SK-N-SH (cell line): ENCODE measurements at regions not wholly inside any gene's neighbourhood (a gene's known extent, or its start where the extent isn't known, plus 50 kb on each side); places are given as distances from the start of the nearest gene placed in this dataset.
"Not testable (repeated sequence)": the region's sequence is repeated elsewhere in the genome, so short reads cannot be mapped to it uniquely, and the experiment has no call there.

ENCODE experiments used
- CTCF ChIA-PET: fragments of 300-600, 350-600 bp; formaldehyde crosslinking; extraction: SDS; loops from one replicate; lab custom pipeline; 2021; lab: Yijun Ruan, JAX
- POLR2A ChIA-PET: fragments of 350-600 bp; sonication (Branson Sonifier 250); formaldehyde crosslinking; extraction: SDS; loops from one replicate; lab custom pipeline; 2020; ENCODE audit warnings: antibody characterized with exemption, inconsistent platforms; lab: Yijun Ruan, JAX
- DNase-seq: peaks from one replicate; pipeline ENCODE4 v3.0.0; 2012
- H2AFZ ChIP-seq: fragments of 200-600 bp; sonication (generic); 2 replicates; pipeline ENCODE4 v1.8.1; 2016; ENCODE audit warnings: antibody characterized with exemption, mild to moderate bottlenecking, low read depth
- H3F3A ChIP-seq: fragments of 200-600 bp; sonication (generic); replicated peaks from 2 replicates; pipeline ENCODE3; 2016; ENCODE audit warnings: antibody characterized with exemption, mild to moderate bottlenecking; ENCODE audit not compliant: insufficient read depth
- H3K27ac ChIP-seq, 2 experiments: fragments of 200-500 bp in 1 of 2; fragments of 200-600 bp in 1 of 2; sonication (Bioruptor generic) in 1 of 2; sonication (generic), shearing (Covaris generic) in 1 of 2; 2 replicates each; pipeline versions ENCODE4 v1.5.1 to v1.6.1; 2014 to 2016; ENCODE audit warnings: low read depth in 2 of 2, inconsistent platforms in 1 of 2, low read length in 1 of 2, mild to moderate bottlenecking in 1 of 2, mixed read lengths in 1 of 2
- H3K27me3 ChIP-seq: fragments of 200-600 bp; sonication (generic), shearing (Covaris generic); 2 replicates; pipeline ENCODE4 v1.6.1; 2016; ENCODE audit warnings: mixed run types; ENCODE audit not compliant: insufficient read depth
- H3K36me3 ChIP-seq, 2 experiments: fragments of 200-500 bp in 1 of 2; fragments of 200-600 bp in 1 of 2; sonication (Bioruptor generic) in 1 of 2; sonication (generic) in 1 of 2; replicated peaks in 1 of 2; 2 replicates each; pipeline versions ENCODE3 to v1.5.1; 2014 to 2016; ENCODE audit warnings: low read length in 1 of 2, mild to moderate bottlenecking in 1 of 2; ENCODE audit not compliant: insufficient read depth in 2 of 2, control insufficient read depth in 1 of 2
- H3K4me1 ChIP-seq, 2 experiments: fragments of 200-500 bp in 1 of 2; fragments of 200-600 bp in 1 of 2; sonication (Bioruptor generic) in 1 of 2; sonication (generic), shearing (Covaris generic) in 1 of 2; 2 replicates each; pipeline versions ENCODE4 v1.5.1 to v1.6.1; 2014 to 2016; ENCODE audit warnings: low read depth in 1 of 2, low read length in 1 of 2, mixed run types in 1 of 2; ENCODE audit not compliant: insufficient read depth in 2 of 2, control insufficient read depth in 1 of 2
- H3K4me2 ChIP-seq: fragments of 200-600 bp; sonication (generic), shearing (Covaris generic); 2 replicates; pipeline ENCODE4 v1.6.1; 2017; ENCODE audit warnings: mixed run types
- H3K4me3 ChIP-seq, 2 experiments: fragments of 200-500 bp in 1 of 2; fragments of 200-600 bp in 1 of 2; sonication (Bioruptor generic) in 1 of 2; sonication (generic), shearing (Covaris generic) in 1 of 2; 2 replicates each; pipeline versions ENCODE4 v1.5.1 to v1.8.1; 2014 to 2016; ENCODE audit warnings: low read depth in 2 of 2, inconsistent platforms in 1 of 2, low read length in 1 of 2, mild to moderate bottlenecking in 1 of 2, mixed read lengths in 1 of 2, moderate library complexity in 1 of 2
- H3K79me2 ChIP-seq: fragments of 200-600 bp; sonication (generic); 2 replicates; pipeline ENCODE4 v1.8.1; 2017; ENCODE audit warnings: mild to moderate bottlenecking; ENCODE audit not compliant: insufficient read depth
- H3K9ac ChIP-seq: fragments of 200-600 bp; sonication (generic); 2 replicates; pipeline ENCODE4 v1.6.1; 2017; ENCODE audit warnings: mixed run types
- H3K9me2 ChIP-seq: fragments of 200-600 bp; sonication (generic); 2 replicates; pipeline ENCODE4 v1.6.1; 2017; ENCODE audit warnings: mixed run types
- H3K9me3 ChIP-seq: fragments of 200-600 bp; sonication (generic); 2 replicates; pipeline ENCODE4 v1.6.1; 2017; ENCODE audit warnings: mixed run types, mild to moderate bottlenecking, moderate library complexity
- H4K20me1 ChIP-seq: fragments of 200-600 bp; sonication (generic); 2 replicates; pipeline ENCODE4 v1.6.1; 2017; ENCODE audit warnings: mild to moderate bottlenecking, mixed run types; ENCODE audit not compliant: insufficient read depth
- WGBS: methylation state at CpG from one replicate; pipeline ENCODE4 v1.1.6; 2017; ENCODE audit warnings: low lambda C conversion rate; 5-methylcytosine and 5-hydroxymethylcytosine counted together
- small RNA-seq, 7 experiments: library from RNA; depleted of rRNA; stranded (forward); fragments of <200 nt; gene quantifications; one replicate each; pipeline ENCODE3, GENCODE V24; 2012

DNA sequence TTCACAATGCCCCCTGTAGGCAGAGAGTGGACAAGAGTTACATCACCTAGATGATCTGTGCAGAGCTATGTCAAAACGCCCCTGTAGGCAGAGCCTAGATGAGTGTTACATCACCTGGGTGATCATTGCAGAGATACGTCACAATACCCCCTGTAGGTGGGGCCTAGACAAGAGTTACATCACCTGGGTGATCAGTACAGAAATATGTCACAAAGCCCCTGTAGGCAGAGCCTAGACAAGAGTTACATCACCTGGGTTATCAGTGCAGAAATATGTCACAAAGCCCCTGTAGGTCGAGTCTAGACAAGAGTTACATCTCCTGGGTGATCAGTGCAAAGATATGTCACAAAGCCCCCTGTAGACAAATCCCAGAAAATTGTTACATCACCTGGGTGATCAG is 136.6 kb upstream of the FRG2B start:
- H3K4me2 ChIP-seq, H3K4me3 ChIP-seq, H3K27me3 ChIP-seq, H3K4me1 ChIP-seq, DNase-seq, H4K20me1 ChIP-seq, H3K36me3 ChIP-seq, H3K9me3 ChIP-seq, H3K9me2 ChIP-seq, POLR2A ChIA-PET, CTCF ChIA-PET, H3K9ac ChIP-seq, H3K79me2 ChIP-seq, H3K27ac ChIP-seq, H3F3A ChIP-seq, H2AFZ ChIP-seq: not testable (repeated sequence)
- no CpG with 5 or more reads among the region's 3 CpGs for WGBS

DNA sequence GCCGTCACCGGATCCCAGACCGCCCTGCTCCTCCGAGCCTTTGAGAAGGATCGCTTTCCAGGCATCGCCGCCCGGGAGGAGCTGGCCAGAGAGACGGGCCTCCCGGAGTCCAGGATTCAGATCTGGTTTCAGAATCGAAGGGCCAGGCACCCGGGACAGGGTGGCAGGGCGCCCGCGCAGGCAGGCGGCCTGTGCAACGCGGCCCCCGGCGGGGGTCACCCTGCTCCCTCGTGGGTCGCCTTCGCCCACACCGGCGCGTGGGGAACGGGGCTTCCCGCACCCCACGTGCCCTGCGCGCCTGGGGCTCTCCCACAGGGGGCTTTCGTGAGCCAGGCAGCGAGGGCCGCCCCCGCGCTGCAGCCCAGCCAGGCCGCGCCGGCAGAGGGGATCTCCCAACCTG is 127.0 kb upstream of the FRG2B start:
- H3K27ac ChIP-seq, H3K27me3 ChIP-seq, CTCF ChIA-PET, POLR2A ChIA-PET, H3K9me3 ChIP-seq, H2AFZ ChIP-seq, H3K4me1 ChIP-seq, DNase-seq, H3K9me2 ChIP-seq, H4K20me1 ChIP-seq, H3K79me2 ChIP-seq, H3K4me2 ChIP-seq, H3K4me3 ChIP-seq, H3K36me3 ChIP-seq, H3K9ac ChIP-seq, H3F3A ChIP-seq: not testable (repeated sequence)
- no CpG with 5 or more reads among the region's 39 CpGs for WGBS

Small RNA genes lying in the stretch of these regions (small RNA-seq; reads per million reads assigned to genes)
- 0 reads per million in 7 experiments for gene BX322534.1
